ENCODE measurements at regions not wholly inside any gene's neighbourhood (a gene's known extent, or its start where the extent isn't known, plus 50 kb on each side); places are given as distances from the start of the nearest gene placed in this dataset.

- ChIA-PET POLR2A (no interaction called here), CTCF (no interaction called here)
Measured at GRCh38 chr3:30555968-30556367, 50.4 kb upstream of the TGFBR2 start.
